ENCODE measurements at regions not wholly inside any gene's neighbourhood (a gene's known extent, or its start where the extent isn't known, plus 50 kb on each side); places are given as distances from the start of the nearest gene placed in this dataset.
A peak's percentile ranks its signal among the peaks of the same experiment; 100 is the strongest.

GRCh38 chr2:134119117-134119712 is 134.7 kb upstream of the MGAT5 start:
- no TSS peak for BruUV-seq (replicated peaks)
- Histone ChIP-seq H3K27ac (ENCODE audit: control insufficient read depth, insufficient read depth) (peak overlapping the region; percentile 77), H3K9ac (ENCODE audit: control insufficient read depth, insufficient read depth, low read length) (peak overlapping the region; percentile 79; the same call in 1 of the 2 replicates), H3K4me1 (ENCODE audit: control insufficient read depth, insufficient read depth, low read length) (peaks cover 19% of the 10 kb centered on the region), H2AFZ (ENCODE audit: control insufficient read depth, low read depth, low read length) (peak overlapping the region; percentile 87), H3K4me3 (peak overlapping the region; percentile 92), H3K27me3 (replicated peaks in 1 of 2; ENCODE audit: control insufficient read depth in 2 of 2, insufficient read depth in 2 of 2, low read length in 1 of 2) (no peaks in the 10 kb centered on the region), H3K36me3 (ENCODE audit: control insufficient read depth in 2 of 2, insufficient read depth in 2 of 2, low read length in 1 of 2) (no peaks in the 10 kb centered on the region), H4K20me1 (ENCODE audit: control insufficient read depth, insufficient read depth) (no peaks in the 10 kb centered on the region; the same call in 1 of the 2 replicates), H3K4me2 (ENCODE audit: control insufficient read depth, insufficient read depth) (peak overlapping the region; percentile 65), H3K79me2 (ENCODE audit: control insufficient read depth, insufficient read depth, low read length) (peaks cover 49% of the 10 kb centered on the region), H3K9me3 (replicated peaks; ENCODE audit: control insufficient read depth, insufficient read depth, low read length) (no peaks in the 10 kb centered on the region)
- peak in 1 of 2 experiments; percentile 37; a peak in 2 of 4 replicates for TF ChIP-seq IKZF2 (IDR thresholded peaks at IDR 0.05)
- peak; percentile 30; the same call in 1 of the 2 replicates for TF ChIP-seq NFIC (IDR thresholded peaks at IDR 0.05; ENCODE audit: low read depth, low read length)
- no peak for TF ChIP-seq EP300 (IDR thresholded peaks at IDR 0.05; ENCODE audit: borderline replicate concordance in 1 of 2, control insufficient read depth in 1 of 2, low read depth in 2 of 2, low read length in 2 of 2)
- CTCF ChIA-PET: interaction anchor here (0.8 to 17.5 kb wide), 50 partner anchors 8 to 779 kb away, joined by 3 to 320 read pairs (median 6); partner anchors contain the start of gene MGAT5
- intact Hi-C loops (cut with micrococcal nuclease; ENCODE audit: unreplicated experiment) (loop anchor here (2.0 to 10.0 kb wide), 10 partner anchors 88 to 796 kb away; partner anchors contain the start of gene CCNT2), in situ Hi-C loops (cut with MboI) (loop anchor here (5.0 to 10.0 kb wide), 4 partner anchors 88 to 796 kb away; partner anchors contain the start of gene CCNT2)
- SMC1A ChIA-PET (ENCODE audit: uncharacterized antibody, unreplicated experiment): interaction anchor here (0.6 to 5.8 kb wide), 64 partner anchors 9 to 334 kb away, joined by 3 to 163 read pairs (median 6); partner anchors contain the start of gene MGAT5
- 2% methylated on average over 10 of the region's 10 CpGs for WGBS (ENCODE audit: insufficient coverage, insufficient replicate concordance, low lambda C conversion rate, missing lambda C conversion rate)
- DNase-seq (ENCODE audit: low read depth, low spot score) (peak; percentile 50), ATAC-seq (peak; percentile 20), FAIRE-seq (peak; percentile 73)
- RAD21 ChIA-PET (ENCODE audit: unreplicated experiment): interaction anchor here (0.6 to 11.1 kb wide), 53 partner anchors 8 to 870 kb away, joined by 3 to 201 read pairs (median 4); partner anchors contain the start of gene MGAT5
- POLR2A ChIA-PET: interaction anchor here (0.5 to 4.3 kb wide), 9 partner anchors 8 to 292 kb away, joined by 3 to 24 read pairs (median 3); no protein-coding TSS in a partner anchor

Measured in GM12878 (cell line).